Activated CD8-positive, alpha-beta T cell treated with anti-CD3 and anti-CD28 coated beads, Interleukin-2, amount 10 ng/mL, durations not matched to agents 7 days and 5 days (primary cell): ENCODE measurements at regions not wholly inside any gene's neighbourhood (a gene's known extent, or its start where the extent isn't known, plus 50 kb on each side); places are given as distances from the start of the nearest gene placed in this dataset.

Experiments used
- ATAC-seq: fragments of 150-1000 bp; cut with Tn5 transposase; one replicate; pipeline ENCODE4 v1.10.0; 2021; ENCODE audit warnings: moderate library complexity
- CTCF ChIA-PET: fragments of 350-600 bp; sonication (Branson Sonifier 250); formaldehyde crosslinking; loops from one replicate; lab custom pipeline; 2021; ENCODE audit warnings: antibody characterized with exemption; lab: Charles Lee
- POLR2A ChIA-PET: fragments of 350-600 bp; sonication (Branson Sonifier 250); formaldehyde crosslinking; loops from one replicate; lab custom pipeline; 2021; ENCODE audit warnings: antibody characterized with exemption; lab: Charles Lee
- DNase-seq: peaks from one replicate; pipeline ENCODE4 v3.0.0-alpha.2; 2020
- H3K27ac Mint-ChIP-seq: one replicate; pipeline ENCODE4 v1.8.0; 2021; ENCODE audit warnings: mild to moderate bottlenecking, mixed read lengths
- H3K27me3 Mint-ChIP-seq: one replicate; pipeline ENCODE4 v1.8.0; 2021; ENCODE audit warnings: low read depth, mixed read lengths
- H3K36me3 Mint-ChIP-seq: one replicate; pipeline ENCODE4 v1.8.0; 2021; ENCODE audit warnings: low read depth, mixed read lengths
- H3K4me1 Mint-ChIP-seq: one replicate; pipeline ENCODE4 v1.8.0; 2021; ENCODE audit warnings: low read depth, mixed read lengths
- H3K4me3 Mint-ChIP-seq: one replicate; pipeline ENCODE4 v1.8.0; 2021; ENCODE audit warnings: mild to moderate bottlenecking, mixed read lengths
- H3K9me3 Mint-ChIP-seq: one replicate; pipeline ENCODE4 v1.8.0; 2022; ENCODE audit warnings: mixed read lengths; ENCODE audit not compliant: insufficient read depth

DNA sequence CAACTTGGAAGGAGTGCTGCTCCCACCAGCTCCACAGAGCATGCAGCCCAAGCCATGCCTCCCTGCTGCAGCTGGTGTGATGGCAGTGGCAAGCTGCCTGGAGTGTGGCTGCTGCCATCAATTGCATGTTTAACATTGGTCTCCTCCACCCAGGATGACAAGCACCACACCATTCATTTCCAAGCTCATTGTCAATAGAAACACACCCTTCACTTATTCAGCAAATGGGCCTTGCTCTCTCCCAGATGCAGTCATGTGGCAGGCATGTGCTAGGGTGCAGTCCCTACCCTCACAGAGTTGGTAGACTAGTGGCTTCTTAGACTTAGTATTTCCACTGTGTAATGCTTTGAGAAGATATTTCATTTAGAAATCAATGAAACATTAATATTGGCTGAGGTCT, 70.8 kb upstream of the FGF14 start:
- H3K4me3 Mint-ChIP-seq, result no peak overlapping the region
- ATAC-seq, result no peak
- no peaks in the 10 kb centered on the region for H3K36me3 Mint-ChIP-seq
- H3K27ac Mint-ChIP-seq, result no peak overlapping the region
- peaks cover 3% of the 10 kb centered on the region for H3K27me3 Mint-ChIP-seq
- no peak for DNase-seq
- H3K4me1 Mint-ChIP-seq, result no peaks in the 10 kb centered on the region
- no peaks in the 10 kb centered on the region for H3K9me3 Mint-ChIP-seq
- ChIA-PET POLR2A (no interaction called here), CTCF (no interaction called here)

DNA sequence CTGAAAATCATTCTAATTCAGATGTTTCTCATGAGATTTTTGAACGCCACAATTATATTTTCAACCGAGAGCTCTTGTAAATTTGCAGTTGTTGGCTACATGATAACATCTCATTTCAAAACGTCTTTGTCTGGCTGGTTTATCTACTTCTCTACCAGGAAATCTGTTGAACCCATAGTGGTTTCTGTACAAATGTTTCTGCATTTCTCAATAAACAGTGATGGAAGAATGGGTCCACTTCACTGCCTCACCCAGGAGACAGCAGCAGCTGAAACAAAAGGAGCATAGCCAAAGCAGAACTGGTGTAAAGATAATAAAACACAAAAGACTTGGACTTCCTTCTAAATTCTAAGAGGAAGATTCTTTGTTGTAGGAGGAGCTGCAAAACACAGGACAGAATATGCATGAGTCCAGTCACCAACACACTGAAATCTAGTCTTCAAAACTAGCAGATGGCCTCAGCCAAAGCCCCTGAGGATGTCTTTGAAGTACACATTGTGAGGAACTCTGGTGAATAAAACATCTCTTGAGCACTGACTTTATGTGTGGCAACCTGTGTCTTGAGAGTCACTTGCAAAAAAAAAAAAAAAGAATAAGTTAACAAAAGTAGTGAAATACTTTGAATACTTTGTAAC, 68.6 kb upstream of the FGF14 start:
- CTCF ChIA-PET, result no interaction called here
- H3K36me3 Mint-ChIP-seq, result no peaks in the 10 kb centered on the region

GRCh38 chr13:102466610-102467190, 64.9 kb upstream of the FGF14 start:
- H3K4me1 Mint-ChIP-seq, result no peaks in the 10 kb centered on the region
- H3K9me3 Mint-ChIP-seq, result no peaks in the 10 kb centered on the region
- ChIA-PET POLR2A (no interaction called here), CTCF (interaction anchor here (1.2 kb wide), 1 partner anchor 10 kb away, joined by 4 read pairs; no protein-coding TSS in a partner anchor)
- H3K27me3 Mint-ChIP-seq, result peaks cover 14% of the 10 kb centered on the region
- DNase-seq (no peak), ATAC-seq (no peak)
- H3K4me3 Mint-ChIP-seq, result no peak overlapping the region
- no peaks in the 10 kb centered on the region for H3K36me3 Mint-ChIP-seq
- H3K27ac Mint-ChIP-seq, result no peak overlapping the region

More for the DNA sequence above, 68.6 kb upstream of the FGF14 start:
- Mint-ChIP-seq H3K4me3 (no peak overlapping the region), H3K4me1 (no peaks in the 10 kb centered on the region), H3K9me3 (no peaks in the 10 kb centered on the region), H3K27me3 (peaks cover 7% of the 10 kb centered on the region), H3K27ac (no peak overlapping the region)
- ATAC-seq (no peak), DNase-seq (no peak)
- POLR2A ChIA-PET, result no interaction called here

DNA sequence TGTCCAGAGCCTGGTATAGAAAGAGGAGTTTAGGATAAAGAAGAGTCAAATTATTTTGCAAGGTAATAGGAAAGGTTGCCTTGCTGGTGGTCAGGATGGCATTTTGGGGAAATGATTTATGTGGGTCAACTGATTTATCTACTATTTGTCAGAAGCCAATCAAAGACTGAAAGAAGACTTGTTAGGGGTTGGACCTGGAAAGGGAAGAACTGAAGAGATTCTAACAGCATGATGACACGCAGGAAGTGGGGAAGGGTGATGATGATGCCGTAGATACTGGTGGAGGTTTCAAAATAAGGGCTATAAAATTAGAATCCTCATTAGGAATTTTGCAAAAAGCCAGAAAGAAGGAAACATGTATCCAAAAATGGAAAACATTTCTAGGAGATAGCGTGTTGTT, 60.7 kb upstream of the FGF14 start:
- no peak for ATAC-seq
- ChIA-PET POLR2A (no interaction called here), CTCF (no interaction called here)
- H3K36me3 Mint-ChIP-seq, result no peaks in the 10 kb centered on the region
- no peak overlapping the region for H3K4me3 Mint-ChIP-seq
- H3K27ac Mint-ChIP-seq, result no peak overlapping the region
- peaks cover under 1% of the 10 kb centered on the region for H3K4me1 Mint-ChIP-seq
- peaks cover 11% of the 10 kb centered on the region for H3K27me3 Mint-ChIP-seq
- DNase-seq, result no peak
- H3K9me3 Mint-ChIP-seq, result no peaks in the 10 kb centered on the region

DNA sequence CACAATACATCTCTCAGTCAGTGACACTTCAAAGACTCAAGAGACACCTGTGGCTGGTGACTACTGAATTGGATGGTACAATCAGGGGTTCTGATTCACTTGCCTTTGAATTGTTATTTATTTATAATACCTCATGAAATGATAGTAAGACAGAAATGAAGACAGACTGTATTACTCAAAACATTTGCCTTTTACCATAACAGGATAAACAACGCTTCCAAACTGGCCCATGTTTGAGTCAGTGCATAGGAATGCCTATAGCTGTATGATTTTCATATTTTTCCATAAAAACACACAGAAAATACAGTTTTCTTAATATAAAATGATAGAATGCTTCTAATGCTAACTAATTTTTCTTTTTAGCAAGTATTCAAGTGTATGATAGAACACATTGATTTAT, 59.5 kb upstream of the FGF14 start:
- H3K27me3 Mint-ChIP-seq, result peaks cover 10% of the 10 kb centered on the region
- no peaks in the 10 kb centered on the region for H3K36me3 Mint-ChIP-seq
- no peak overlapping the region for H3K4me3 Mint-ChIP-seq
- no peaks in the 10 kb centered on the region for H3K9me3 Mint-ChIP-seq
- ATAC-seq (no peak), DNase-seq (no peak)
- POLR2A ChIA-PET, result no interaction called here
- no peak overlapping the region for H3K27ac Mint-ChIP-seq
- CTCF ChIA-PET, result no interaction called here
- peaks cover 5% of the 10 kb centered on the region for H3K4me1 Mint-ChIP-seq

DNA sequence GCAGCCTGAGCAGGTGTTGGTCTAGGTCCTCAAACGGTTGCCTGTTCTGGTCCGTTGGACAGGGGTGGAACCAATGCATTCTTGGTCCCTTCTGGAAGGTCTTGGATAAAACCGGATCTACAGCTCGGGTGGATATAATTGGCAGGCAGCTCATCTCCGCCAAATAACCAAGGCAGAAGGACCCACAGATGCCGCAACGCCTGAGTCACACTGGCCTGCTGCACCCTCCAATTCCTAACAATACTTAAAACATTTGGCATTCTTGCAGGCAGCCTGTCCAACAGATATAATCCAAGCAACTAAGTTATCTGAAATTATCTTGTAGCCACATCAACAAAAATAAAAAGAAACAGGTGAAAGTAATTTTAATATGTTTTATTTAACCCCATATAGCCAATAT, 59.0 kb upstream of the FGF14 start:
- DNase-seq (no peak), ATAC-seq (no peak)
- H3K9me3 Mint-ChIP-seq, result no peaks in the 10 kb centered on the region
- H3K27ac Mint-ChIP-seq, result no peak overlapping the region
- no peaks in the 10 kb centered on the region for H3K36me3 Mint-ChIP-seq
- H3K4me1 Mint-ChIP-seq, result peaks cover 5% of the 10 kb centered on the region
- CTCF ChIA-PET, result no interaction called here
- POLR2A ChIA-PET, result no interaction called here
- H3K4me3 Mint-ChIP-seq, result no peak overlapping the region
- peaks cover 9% of the 10 kb centered on the region for H3K27me3 Mint-ChIP-seq

DNA sequence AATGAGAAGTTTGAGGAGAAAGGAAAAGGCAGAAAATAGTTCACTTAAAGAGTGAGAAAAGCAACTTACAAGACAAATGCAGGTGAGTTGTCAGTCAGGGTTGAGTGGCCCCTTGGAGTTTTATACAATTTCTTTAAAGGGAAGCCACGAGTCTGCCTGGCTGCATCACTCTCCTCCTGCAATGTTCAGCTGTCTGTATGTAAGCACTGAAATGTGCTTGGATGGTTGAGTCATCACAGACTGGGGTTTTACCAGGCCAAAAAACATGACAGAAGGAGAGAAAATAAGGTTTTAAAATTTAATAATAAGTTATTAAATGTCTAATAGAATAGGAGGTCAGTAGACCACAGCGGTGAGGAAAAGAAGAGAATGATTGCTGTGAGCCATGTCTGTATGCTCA, 51.0 kb upstream of the FGF14 start:
- peaks cover 2% of the 10 kb centered on the region for H3K27me3 Mint-ChIP-seq

More for the DNA sequence above, 51.0 kb upstream of the FGF14 start:
- no peak overlapping the region for H3K27ac Mint-ChIP-seq
- peaks cover 5% of the 10 kb centered on the region for H3K4me1 Mint-ChIP-seq
- H3K36me3 Mint-ChIP-seq, result no peaks in the 10 kb centered on the region
- H3K9me3 Mint-ChIP-seq, result no peaks in the 10 kb centered on the region
- POLR2A ChIA-PET, result no interaction called here
- DNase-seq (no peak), ATAC-seq (no peak)
- CTCF ChIA-PET, result no interaction called here
- no peak overlapping the region for H3K4me3 Mint-ChIP-seq
